ENCODE measurements at regions not wholly inside any gene's neighbourhood (a gene's known extent, or its start where the extent isn't known, plus 50 kb on each side); places are given as distances from the start of the nearest gene placed in this dataset.

DNA sequence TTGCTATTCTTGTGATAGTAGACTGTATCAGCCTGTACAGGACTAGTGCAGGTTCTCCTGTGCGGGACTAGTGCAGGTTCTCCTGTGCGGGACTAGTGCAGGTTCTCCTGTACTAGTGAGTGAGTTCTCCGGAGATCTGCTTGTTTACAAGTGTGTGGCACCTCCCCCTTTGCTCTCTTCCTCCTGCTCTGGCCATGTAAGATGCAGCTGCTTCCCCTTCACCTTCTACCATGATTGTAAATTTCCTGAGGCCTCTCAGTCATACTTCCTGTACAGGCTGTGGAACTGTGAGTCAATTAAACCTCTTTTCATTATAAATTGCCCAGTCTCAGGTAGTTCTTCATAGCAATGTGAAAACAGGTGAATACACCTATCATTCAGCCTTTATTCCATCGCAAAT, 289.6 kb downstream of the TEX29 start:
- Histone ChIP-seq H3K4me1 (ENCODE audit: control insufficient read depth in 2 of 2, insufficient read depth in 2 of 2, low read length in 1 of 2) (no peaks in the 10 kb centered on the region), H3K27me3 (ENCODE audit: control insufficient read depth in 1 of 2, insufficient read depth in 2 of 2, low read length in 2 of 2) (no peaks in the 10 kb centered on the region), H3K4me3 (ENCODE audit: low read depth in 1 of 2, low read length in 2 of 2) (no peak overlapping the region), H3K27ac (ENCODE audit: low read depth in 2 of 2, low read length in 1 of 2) (no peak overlapping the region), H3K9me3 (ENCODE audit: control insufficient read depth in 2 of 2, insufficient read depth in 1 of 2, low read depth in 1 of 2, low read length in 1 of 2) (no peaks in the 10 kb centered on the region), H3K36me3 (ENCODE audit: control insufficient read depth in 2 of 2, insufficient read depth in 2 of 2, low read length in 1 of 2) (no peaks in the 10 kb centered on the region)
- 67 to 71% methylated on average over 4 of the region's 4 CpGs for WGBS, 2 donors

DNA sequence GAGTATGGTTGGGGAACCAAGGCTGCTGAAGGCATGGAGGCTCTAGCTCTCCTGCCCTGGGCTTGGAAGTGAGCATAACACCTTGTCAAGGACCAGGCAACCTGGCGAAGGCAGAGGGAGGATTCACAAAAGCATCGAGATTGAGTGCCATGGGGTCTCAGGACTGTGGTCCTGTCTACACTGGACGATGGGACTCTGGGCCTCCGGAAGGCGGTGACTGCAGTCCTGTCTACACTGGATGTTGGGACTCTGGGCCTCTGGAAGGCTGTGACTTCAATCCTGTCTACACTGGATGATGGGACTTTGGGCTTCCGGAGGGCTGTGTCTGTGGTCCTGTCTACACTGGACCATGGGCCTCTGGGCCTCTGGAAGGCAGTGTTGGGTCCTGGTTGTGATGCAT, 290.4 kb downstream of the TEX29 start:
- Histone ChIP-seq H3K27me3 (ENCODE audit: control insufficient read depth in 1 of 2, insufficient read depth in 2 of 2, low read length in 2 of 2) (no peaks in the 10 kb centered on the region), H3K27ac (ENCODE audit: low read depth in 2 of 2, low read length in 1 of 2) (no peak overlapping the region), H3K9me3 (ENCODE audit: control insufficient read depth in 2 of 2, insufficient read depth in 1 of 2, low read depth in 1 of 2, low read length in 1 of 2) (no peaks in the 10 kb centered on the region), H3K4me1 (ENCODE audit: control insufficient read depth in 2 of 2, insufficient read depth in 2 of 2, low read length in 1 of 2) (no peaks in the 10 kb centered on the region), H3K36me3 (ENCODE audit: control insufficient read depth in 2 of 2, insufficient read depth in 2 of 2, low read length in 1 of 2) (no peaks in the 10 kb centered on the region), H3K4me3 (ENCODE audit: low read depth in 1 of 2, low read length in 2 of 2) (no peak overlapping the region)
- 78 to 88% methylated on average over 6 of the region's 6 CpGs for WGBS, 2 donors

DNA sequence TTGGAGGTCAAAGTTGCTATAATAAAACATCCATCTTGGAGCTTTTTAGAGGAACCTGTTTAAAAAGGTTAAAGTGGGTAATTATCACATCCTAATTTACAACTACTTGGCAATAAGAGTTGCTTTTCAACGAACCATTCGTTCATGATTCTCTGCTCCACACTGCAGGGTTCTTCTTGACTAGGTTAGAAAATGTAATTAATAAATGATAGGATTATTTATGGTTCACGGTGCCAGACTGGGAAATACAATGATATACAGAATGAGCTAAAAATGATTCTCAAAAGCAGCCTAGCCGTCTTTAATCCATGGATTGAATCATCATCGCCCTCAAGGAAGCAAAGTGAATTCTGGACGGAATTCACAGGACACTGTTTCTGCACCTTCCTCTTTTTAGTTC, 291.2 kb downstream of the TEX29 start:
- no peak overlapping the region for H3K27ac ChIP-seq (ENCODE audit: low read depth in 2 of 2, low read length in 1 of 2)
- H3K36me3 ChIP-seq (ENCODE audit: control insufficient read depth in 2 of 2, insufficient read depth in 2 of 2, low read length in 1 of 2): no peaks in the 10 kb centered on the region
- H3K27me3 ChIP-seq (ENCODE audit: control insufficient read depth in 1 of 2, insufficient read depth in 2 of 2, low read length in 2 of 2): no peaks in the 10 kb centered on the region
- H3K4me3 ChIP-seq (ENCODE audit: low read depth in 1 of 2, low read length in 2 of 2): no peak overlapping the region
- H3K4me1 ChIP-seq (ENCODE audit: control insufficient read depth in 2 of 2, insufficient read depth in 2 of 2, low read length in 1 of 2): no peaks in the 10 kb centered on the region
- 48 to 63% methylated on average over 6 of the region's 6 CpGs for WGBS, 2 donors
- H3K9me3 ChIP-seq (ENCODE audit: control insufficient read depth in 2 of 2, insufficient read depth in 1 of 2, low read depth in 1 of 2, low read length in 1 of 2): no peaks in the 10 kb centered on the region

DNA sequence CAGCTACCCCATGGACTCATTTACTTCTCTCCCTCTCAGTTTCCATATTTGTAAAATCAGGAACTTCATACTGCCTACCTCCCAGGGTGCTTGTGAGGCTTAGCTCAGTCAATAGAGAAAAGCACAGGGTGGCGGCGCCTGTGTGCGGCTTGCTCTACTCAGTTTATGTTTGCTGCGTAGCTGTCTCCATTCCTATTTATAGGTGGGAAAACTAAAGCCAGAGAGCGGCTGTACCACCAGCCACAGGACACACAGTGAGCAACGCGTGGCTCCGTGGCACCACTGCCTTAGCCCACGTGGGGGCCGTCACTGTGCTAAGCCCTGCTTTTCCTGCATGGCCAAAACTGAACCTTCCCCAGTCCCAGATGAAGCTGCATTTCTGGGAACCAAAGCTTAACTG, 292.4 kb downstream of the TEX29 start:
- no peak overlapping the region for H3K4me3 ChIP-seq (ENCODE audit: low read depth in 1 of 2, low read length in 2 of 2)
- H3K27ac ChIP-seq (ENCODE audit: low read depth in 2 of 2, low read length in 1 of 2): no peak overlapping the region
- no peaks in the 10 kb centered on the region for H3K9me3 ChIP-seq (ENCODE audit: control insufficient read depth in 2 of 2, insufficient read depth in 1 of 2, low read depth in 1 of 2, low read length in 1 of 2)
- no peaks in the 10 kb centered on the region for H3K36me3 ChIP-seq (ENCODE audit: control insufficient read depth in 2 of 2, insufficient read depth in 2 of 2, low read length in 1 of 2)
- H3K27me3 ChIP-seq (ENCODE audit: control insufficient read depth in 1 of 2, insufficient read depth in 2 of 2, low read length in 2 of 2): no peaks in the 10 kb centered on the region
- WGBS, 2 donors: 93 to 94% methylated on average over 10 of the region's 10 CpGs
- no peaks in the 10 kb centered on the region for H3K4me1 ChIP-seq (ENCODE audit: control insufficient read depth in 2 of 2, insufficient read depth in 2 of 2, low read length in 1 of 2)

GRCh38 chr13:111614009-111614408, 293.6 kb downstream of the TEX29 start:
- WGBS, 2 donors: 64 to 80% methylated on average over 7 of the region's 7 CpGs
- Histone ChIP-seq H3K36me3 (ENCODE audit: control insufficient read depth in 2 of 2, insufficient read depth in 2 of 2, low read length in 1 of 2) (no peaks in the 10 kb centered on the region), H3K27ac (ENCODE audit: low read depth in 2 of 2, low read length in 1 of 2) (no peak overlapping the region), H3K9me3 (ENCODE audit: control insufficient read depth in 2 of 2, insufficient read depth in 1 of 2, low read depth in 1 of 2, low read length in 1 of 2) (no peaks in the 10 kb centered on the region), H3K4me1 (ENCODE audit: control insufficient read depth in 2 of 2, insufficient read depth in 2 of 2, low read length in 1 of 2) (no peaks in the 10 kb centered on the region), H3K27me3 (ENCODE audit: control insufficient read depth in 1 of 2, insufficient read depth in 2 of 2, low read length in 2 of 2) (no peaks in the 10 kb centered on the region), H3K4me3 (ENCODE audit: low read depth in 1 of 2, low read length in 2 of 2) (no peak overlapping the region)

GRCh38 chr13:111614613-111615012, 294.2 kb downstream of the TEX29 start:
- H3K36me3 ChIP-seq (ENCODE audit: control insufficient read depth in 2 of 2, insufficient read depth in 2 of 2, low read length in 1 of 2): no peaks in the 10 kb centered on the region
- WGBS, 2 donors: 64 to 74% methylated on average over 5 of the region's 5 CpGs
- no peaks in the 10 kb centered on the region for H3K27me3 ChIP-seq (ENCODE audit: control insufficient read depth in 1 of 2, insufficient read depth in 2 of 2, low read length in 2 of 2)
- H3K4me3 ChIP-seq (ENCODE audit: low read depth in 1 of 2, low read length in 2 of 2): no peak overlapping the region
- H3K9me3 ChIP-seq (ENCODE audit: control insufficient read depth in 2 of 2, insufficient read depth in 1 of 2, low read depth in 1 of 2, low read length in 1 of 2): no peaks in the 10 kb centered on the region
- no peak overlapping the region for H3K27ac ChIP-seq (ENCODE audit: low read depth in 2 of 2, low read length in 1 of 2)
- H3K4me1 ChIP-seq (ENCODE audit: control insufficient read depth in 2 of 2, insufficient read depth in 2 of 2, low read length in 1 of 2): no peaks in the 10 kb centered on the region

DNA sequence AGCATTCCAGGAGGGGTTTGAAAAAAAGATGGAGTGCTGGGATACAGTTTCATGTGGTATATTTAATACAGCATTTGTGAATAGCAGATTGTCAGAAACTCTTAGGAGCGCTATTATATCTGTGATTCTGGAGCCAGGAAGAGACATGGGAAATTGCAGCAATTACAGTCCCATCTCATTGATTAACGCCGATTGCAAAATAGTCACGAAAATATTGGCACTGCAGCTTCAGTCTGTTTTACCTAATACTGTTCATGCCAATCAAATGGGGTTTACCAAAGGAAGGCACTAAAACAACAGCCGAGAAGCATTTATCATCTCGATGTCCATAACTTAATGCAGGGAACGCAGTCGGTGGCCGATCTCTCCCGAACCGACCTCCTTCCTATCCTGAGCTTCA, 295.8 kb downstream of the TEX29 start:
- no peaks in the 10 kb centered on the region for H3K36me3 ChIP-seq (ENCODE audit: control insufficient read depth in 2 of 2, insufficient read depth in 2 of 2, low read length in 1 of 2)
- H3K4me1 ChIP-seq (ENCODE audit: control insufficient read depth in 2 of 2, insufficient read depth in 2 of 2, low read length in 1 of 2): no peaks in the 10 kb centered on the region
- no peaks in the 10 kb centered on the region for H3K27me3 ChIP-seq (ENCODE audit: control insufficient read depth in 1 of 2, insufficient read depth in 2 of 2, low read length in 2 of 2)
- no peak overlapping the region for H3K27ac ChIP-seq (ENCODE audit: low read depth in 2 of 2, low read length in 1 of 2)
- no peaks in the 10 kb centered on the region for H3K9me3 ChIP-seq (ENCODE audit: control insufficient read depth in 2 of 2, insufficient read depth in 1 of 2, low read depth in 1 of 2, low read length in 1 of 2)
- 84 to 85% methylated on average over 11 of the region's 11 CpGs for WGBS, 2 donors
- no peak overlapping the region for H3K4me3 ChIP-seq (ENCODE audit: low read depth in 1 of 2, low read length in 2 of 2)

GRCh38 chr13:111620166-111620565, 299.7 kb downstream of the TEX29 start:
- Histone ChIP-seq H3K4me3 (ENCODE audit: low read depth in 1 of 2, low read length in 2 of 2) (no peak overlapping the region), H3K9me3 (ENCODE audit: control insufficient read depth in 2 of 2, insufficient read depth in 1 of 2, low read depth in 1 of 2, low read length in 1 of 2) (peaks cover 0 to 2% of the 10 kb centered on the region in 2 donors), H3K27me3 (ENCODE audit: control insufficient read depth in 1 of 2, insufficient read depth in 2 of 2, low read length in 2 of 2) (no peaks in the 10 kb centered on the region), H3K36me3 (ENCODE audit: control insufficient read depth in 2 of 2, insufficient read depth in 2 of 2, low read length in 1 of 2) (no peaks in the 10 kb centered on the region), H3K4me1 (ENCODE audit: control insufficient read depth in 2 of 2, insufficient read depth in 2 of 2, low read length in 1 of 2) (no peaks in the 10 kb centered on the region), H3K27ac (ENCODE audit: low read depth in 2 of 2, low read length in 1 of 2) (no peak overlapping the region)
- 90 to 95% methylated on average over 6 of the region's 6 CpGs for WGBS, 2 donors

GRCh38 chr13:111620586-111620985, 300.1 kb downstream of the TEX29 start:
- Histone ChIP-seq H3K27me3 (ENCODE audit: control insufficient read depth in 1 of 2, insufficient read depth in 2 of 2, low read length in 2 of 2) (no peaks in the 10 kb centered on the region), H3K27ac (ENCODE audit: low read depth in 2 of 2, low read length in 1 of 2) (no peak overlapping the region), H3K4me3 (ENCODE audit: low read depth in 1 of 2, low read length in 2 of 2) (no peak overlapping the region), H3K36me3 (ENCODE audit: control insufficient read depth in 2 of 2, insufficient read depth in 2 of 2, low read length in 1 of 2) (no peaks in the 10 kb centered on the region), H3K4me1 (ENCODE audit: control insufficient read depth in 2 of 2, insufficient read depth in 2 of 2, low read length in 1 of 2) (no peaks in the 10 kb centered on the region), H3K9me3 (ENCODE audit: control insufficient read depth in 2 of 2, insufficient read depth in 1 of 2, low read depth in 1 of 2, low read length in 1 of 2) (peaks cover 0 to 2% of the 10 kb centered on the region in 2 donors)
- WGBS, 2 donors: 86 to 93% methylated on average over 9 of the region's 9 CpGs

DNA sequence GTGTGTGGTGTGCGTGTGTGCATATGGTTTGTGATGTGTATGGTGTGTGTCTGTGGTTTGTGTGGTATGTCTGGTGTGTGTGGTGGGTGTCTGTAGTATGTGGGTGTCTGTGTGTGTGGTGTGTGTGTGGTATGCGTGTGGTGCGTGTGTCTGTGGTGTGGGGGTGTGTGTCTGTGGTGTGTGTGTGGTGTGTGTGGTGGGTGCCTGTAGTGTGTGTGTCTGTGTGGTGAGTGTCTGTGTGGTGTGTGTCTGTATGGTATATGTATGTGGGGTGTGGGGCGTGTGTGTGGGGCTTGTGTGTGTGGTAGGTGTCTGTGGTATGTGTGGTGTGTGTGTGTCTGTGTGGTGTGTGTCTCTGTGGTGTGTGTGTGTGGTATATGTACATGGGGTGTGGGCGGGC, 300.7 kb downstream of the TEX29 start:
- H3K36me3 ChIP-seq (ENCODE audit: control insufficient read depth in 2 of 2, insufficient read depth in 2 of 2, low read length in 1 of 2): no peaks in the 10 kb centered on the region
- H3K4me3 ChIP-seq (ENCODE audit: low read depth in 1 of 2, low read length in 2 of 2): no peak overlapping the region
- no peaks in the 10 kb centered on the region for H3K27me3 ChIP-seq (ENCODE audit: control insufficient read depth in 1 of 2, insufficient read depth in 2 of 2, low read length in 2 of 2)
- WGBS, 2 donors: 93 to 94% methylated on average over 5 of the region's 5 CpGs
- peaks cover 0 to 2% of the 10 kb centered on the region in 2 donors for H3K9me3 ChIP-seq (ENCODE audit: control insufficient read depth in 2 of 2, insufficient read depth in 1 of 2, low read depth in 1 of 2, low read length in 1 of 2)
- H3K4me1 ChIP-seq (ENCODE audit: control insufficient read depth in 2 of 2, insufficient read depth in 2 of 2, low read length in 1 of 2): no peaks in the 10 kb centered on the region
- H3K27ac ChIP-seq (ENCODE audit: low read depth in 2 of 2, low read length in 1 of 2): no peak overlapping the region

All from esophagus (tissue), 2 donors.